ENCODE measurements at regions not wholly inside any gene's neighbourhood (a gene's known extent, or its start where the extent isn't known, plus 50 kb on each side); places are given as distances from the start of the nearest gene placed in this dataset.

- H3K27ac ChIP-seq (ENCODE audit: low read length), result no peak overlapping the region
- POLR2A ChIA-PET, result no interaction called here
- no TSS peak for BruUV-seq (replicated peaks)
- in situ Hi-C loops (cut with HindIII; ENCODE audit: low pct_unique_long_range_greater_than_20kb, low sequenced_read_pairs), result no loop called here
- H3K9me3 ChIP-seq (ENCODE audit: control insufficient read depth, insufficient read depth, low read depth, low read length), result no peaks in the 10 kb centered on the region
- DNase-seq (ENCODE audit: low read depth, low spot score), result no peak
- ATAC-seq, result no peak
- no peaks in the 10 kb centered on the region for H3K36me3 ChIP-seq (ENCODE audit: control insufficient read depth, insufficient read depth, low read length)
- H3K27me3 ChIP-seq (ENCODE audit: control insufficient read depth, insufficient read depth, low read length), result no peaks in the 10 kb centered on the region; the same call in 1 of the 2 replicates
- TF ChIP-seq REST (IDR thresholded peaks at IDR 0.05; ENCODE audit: insufficient read depth in 1 of 2, low read depth in 2 of 2, low read length in 1 of 2) (no peak), SIN3A (IDR thresholded peaks at IDR 0.05; ENCODE audit: borderline replicate concordance, insufficient read depth, low read depth, low read length) (no peak), POLR2AphosphoS5 (IDR thresholded peaks at IDR 0.05; ENCODE audit: low read depth, low read length) (no peak), TCF7L2 (IDR thresholded peaks at IDR 0.05; ENCODE audit: low read depth, low read length) (no peak), CTCF (IDR thresholded peaks at IDR 0.05) (no peak)
- H3K4me3 ChIP-seq (ENCODE audit: low read depth in 2 of 2, low read length in 2 of 2), result no peak overlapping the region
- no peaks in the 10 kb centered on the region for H3K4me1 ChIP-seq (ENCODE audit: control insufficient read depth, insufficient read depth, low read length)
- intact Hi-C loops (cut with micrococcal nuclease; ENCODE audit: unreplicated experiment), result no loop called here
- CTCF ChIA-PET, result no interaction called here
Observed at GRCh38 chr5:145242551-145242950, 592.6 kb downstream of the PRELID2 start.

- intact Hi-C loops (cut with micrococcal nuclease; ENCODE audit: unreplicated experiment), result loop anchor here (5.0 kb wide), 1 partner anchor 1036 kb away; no protein-coding TSS in a partner anchor
- H3K4me3 ChIP-seq (ENCODE audit: low read depth in 2 of 2, low read length in 2 of 2), result no peak overlapping the region
- in situ Hi-C loops (cut with HindIII; ENCODE audit: low pct_unique_long_range_greater_than_20kb, low sequenced_read_pairs), result no loop called here
- DNase-seq (ENCODE audit: low read depth, low spot score), result peak; percentile 28
- no TSS peak for BruUV-seq (replicated peaks)
- no peaks in the 10 kb centered on the region for H3K9me3 ChIP-seq (ENCODE audit: control insufficient read depth, insufficient read depth, low read depth, low read length)
- POLR2A ChIA-PET, result no interaction called here
- CTCF ChIA-PET, result interaction anchor here (0.6 to 1.4 kb wide), 2 partner anchors 564 to 1034 kb away, joined by 3 to 5 read pairs; no protein-coding TSS in a partner anchor
- H3K36me3 ChIP-seq (ENCODE audit: control insufficient read depth, insufficient read depth, low read length), result no peaks in the 10 kb centered on the region
- TF ChIP-seq CTCF (IDR thresholded peaks at IDR 0.05) (peak; percentile 68), SIN3A (IDR thresholded peaks at IDR 0.05; ENCODE audit: borderline replicate concordance, insufficient read depth, low read depth, low read length) (no peak)
- H3K4me1 ChIP-seq (ENCODE audit: control insufficient read depth, insufficient read depth, low read length), result no peaks in the 10 kb centered on the region
- no peak overlapping the region for H3K27ac ChIP-seq (ENCODE audit: low read length)
- no peaks in the 10 kb centered on the region; the same call in 1 of the 2 replicates for H3K27me3 ChIP-seq (ENCODE audit: control insufficient read depth, insufficient read depth, low read length)
- peak; percentile 82 for ATAC-seq
Observed at GRCh38 chr5:145237843-145238242, 597.3 kb downstream of the PRELID2 start.
